GM19328 (cell line): ENCODE measurements at regions not wholly inside any gene's neighbourhood (a gene's known extent, or its start where the extent isn't known, plus 50 kb on each side); places are given as distances from the start of the nearest gene placed in this dataset.

Experiments
- ATAC-seq: cut with Tn5 transposase; IDR thresholded peaks from one replicate; pipeline ENCODE4 v1.9.1; 2021; ENCODE audit warnings: mild to moderate bottlenecking, moderate library complexity; ENCODE audit not compliant: unreplicated experiment

- ATAC-seq: no peak
Observed at GRCh38 chr7:18198868-18199267, 171.2 kb upstream of the PRPS1L1 start.

- no peak for ATAC-seq
Observed at GRCh38 chr7:18200266-18200665, 172.6 kb upstream of the PRPS1L1 start.

GRCh38 chr7:18200855-18201254 lies 173.2 kb upstream of the PRPS1L1 start:
- ATAC-seq: no peak

DNA sequence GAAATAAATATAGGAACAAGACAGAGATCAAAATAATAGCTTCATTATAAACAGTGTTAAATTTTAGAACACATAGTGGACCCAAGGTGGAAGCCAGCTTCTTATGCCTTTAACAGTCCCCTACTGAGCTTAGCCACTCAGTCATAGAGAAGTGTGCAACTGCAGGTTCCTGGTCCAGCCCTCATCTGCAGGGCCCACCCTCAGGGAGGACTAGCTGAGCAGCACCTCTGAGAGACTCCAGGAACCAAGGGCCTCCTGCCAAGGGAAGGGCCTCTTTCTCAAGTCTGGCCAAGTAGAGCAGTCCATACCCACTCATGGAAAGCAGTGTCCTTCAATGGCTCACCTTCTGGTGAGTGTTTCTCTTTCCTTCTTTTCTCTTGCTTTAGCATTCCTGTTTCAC lies 173.7 kb upstream of the PRPS1L1 start:
- ATAC-seq: no peak

DNA sequence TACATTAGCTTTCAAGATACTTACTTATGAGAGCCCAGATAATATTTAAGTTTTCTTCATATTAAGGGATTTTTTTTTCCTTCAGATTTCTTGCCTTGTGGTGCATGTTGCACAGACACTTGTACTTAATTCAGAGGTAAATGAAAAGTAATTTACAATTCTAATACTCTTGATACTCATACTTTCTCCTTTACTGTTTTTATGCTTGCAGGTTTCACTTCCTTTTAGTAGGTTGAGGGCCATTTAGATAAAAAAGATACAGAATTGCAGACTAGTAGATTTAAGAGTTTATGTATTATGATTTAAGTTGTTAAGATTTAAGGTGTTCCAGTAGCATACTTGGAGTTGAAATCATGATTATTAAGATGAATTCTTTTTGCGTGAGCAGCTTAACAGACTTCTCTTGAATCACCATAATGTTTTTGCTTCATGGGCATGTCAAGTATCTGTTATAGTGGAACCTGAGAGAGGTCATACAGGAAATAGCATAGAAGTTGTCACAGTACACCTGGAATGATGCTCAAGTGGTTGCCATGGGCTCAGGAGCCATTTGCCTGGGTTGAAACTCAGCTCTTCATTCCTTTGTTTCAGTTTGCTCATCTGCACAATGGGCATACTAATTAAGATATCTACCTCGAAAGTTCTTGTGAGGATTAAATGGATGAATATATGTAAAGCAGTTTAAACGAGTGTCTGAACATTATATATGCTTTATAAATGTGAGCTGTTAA lies 174.8 kb upstream of the PRPS1L1 start:
- ATAC-seq: no peak

- no peak for ATAC-seq
Observed at GRCh38 chr7:18206331-18206730, 178.7 kb upstream of the PRPS1L1 start.

DNA sequence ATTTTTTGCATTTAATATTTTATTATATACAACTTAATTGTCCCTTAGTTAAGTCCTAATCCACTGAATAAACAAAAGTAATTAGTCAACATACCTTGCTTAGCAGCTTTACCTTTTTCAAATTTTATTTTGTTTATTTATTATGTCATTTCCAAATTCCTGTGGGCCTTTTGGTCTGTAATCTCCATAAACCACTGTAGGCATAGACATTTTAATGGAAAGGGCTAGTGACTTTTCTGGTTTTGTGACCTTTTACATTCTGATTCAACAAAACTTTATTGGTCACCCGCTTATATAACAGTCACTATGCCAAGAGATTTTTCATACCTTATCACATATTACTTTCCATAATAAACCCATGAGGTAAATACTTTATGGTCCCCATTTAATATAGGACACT lies 181.3 kb upstream of the PRPS1L1 start:
- no peak for ATAC-seq

GRCh38 chr7:18210377-18210776 lies 182.7 kb upstream of the PRPS1L1 start:
- no peak for ATAC-seq

- no peak for ATAC-seq
Observed at GRCh38 chr7:18210788-18211187, 183.1 kb upstream of the PRPS1L1 start.

DNA sequence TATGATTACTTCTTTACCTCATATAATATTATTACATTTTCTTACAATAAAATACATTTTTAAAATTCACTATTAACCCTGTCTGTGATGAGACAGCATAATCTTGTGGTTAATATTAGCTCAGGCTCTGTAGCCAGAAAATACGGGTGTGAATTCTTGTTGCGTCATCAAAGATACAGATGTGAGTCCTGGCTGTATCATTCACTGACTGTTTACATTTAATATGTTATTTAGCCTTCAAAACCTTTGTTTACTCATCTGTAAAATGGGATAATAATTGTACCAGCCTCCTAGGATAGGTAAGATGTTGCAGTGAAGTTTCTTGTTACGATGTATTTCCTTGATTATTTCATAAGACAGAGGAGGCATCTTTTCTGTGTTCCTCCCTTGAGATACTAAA lies 184.7 kb upstream of the PRPS1L1 start:
- no peak for ATAC-seq

- ATAC-seq: no peak
Observed at GRCh38 chr7:18212758-18213157, 185.1 kb upstream of the PRPS1L1 start.

GRCh38 chr7:18213652-18214051 lies 186.0 kb upstream of the PRPS1L1 start:
- no peak for ATAC-seq

- no peak for ATAC-seq
Observed at GRCh38 chr7:18216270-18216669, 188.6 kb upstream of the PRPS1L1 start.

DNA sequence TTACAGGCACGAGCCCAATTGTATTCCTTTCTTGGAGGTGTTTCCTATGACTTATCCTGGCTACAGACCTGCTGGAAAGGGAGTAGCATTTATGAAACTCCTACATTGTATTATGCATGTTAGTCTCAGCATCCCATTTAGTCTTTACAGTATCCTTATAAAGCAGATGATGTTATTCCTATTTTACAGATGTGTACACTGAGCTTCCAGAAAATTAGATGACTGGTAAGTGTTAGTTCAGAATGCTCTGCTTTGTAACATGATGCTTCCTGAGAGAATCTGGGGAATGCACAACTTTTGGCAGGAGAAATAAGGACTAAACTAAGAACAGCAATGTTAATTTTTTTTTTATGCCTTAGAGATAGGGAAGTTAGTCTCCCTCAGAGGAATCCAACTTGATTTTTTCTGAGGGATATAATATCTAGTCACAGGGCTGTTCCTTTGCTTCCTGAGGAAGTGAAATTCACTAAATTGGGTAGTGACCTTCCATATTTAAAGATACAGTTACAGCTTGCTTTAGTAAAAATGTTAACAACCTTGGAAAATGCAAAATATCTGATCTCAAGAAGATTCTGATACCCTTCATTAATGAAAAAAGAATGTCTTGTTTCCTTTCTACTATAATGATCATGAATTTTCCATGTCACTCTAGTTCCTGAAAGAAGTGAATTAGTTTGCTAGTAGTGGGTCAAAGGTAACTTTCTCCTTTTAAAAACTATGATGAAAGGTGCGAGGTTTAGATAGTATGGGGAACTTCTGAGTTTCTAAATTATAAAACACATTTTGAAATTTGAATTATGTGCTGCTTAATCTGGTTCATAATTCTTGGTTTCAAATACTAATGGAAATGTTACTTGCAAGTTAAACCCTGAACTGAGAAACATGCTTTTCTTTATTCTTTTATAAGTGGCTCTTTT lies 194.0 kb upstream of the PRPS1L1 start:
- ATAC-seq: no peak

DNA sequence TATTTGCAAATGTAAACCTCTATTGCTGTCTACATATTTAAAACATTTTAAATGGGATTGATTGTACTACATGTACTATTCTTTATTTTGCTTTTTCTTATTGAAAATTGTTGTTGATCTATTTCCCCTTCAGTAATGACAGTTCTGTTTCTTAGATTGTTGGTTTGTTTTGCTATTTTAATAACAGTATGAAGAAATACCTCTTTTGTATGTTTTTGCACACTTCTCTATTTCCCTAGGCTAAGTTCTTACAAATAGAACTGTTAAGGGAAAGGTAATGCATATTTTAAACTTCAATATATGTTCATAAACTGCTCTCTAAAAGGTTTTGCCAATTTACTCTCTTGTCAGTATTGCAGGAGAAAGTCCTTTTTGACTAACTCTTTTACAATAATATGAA lies 195.0 kb upstream of the PRPS1L1 start:
- ATAC-seq: no peak

GRCh38 chr7:18224138-18224537 lies 196.5 kb upstream of the PRPS1L1 start:
- no peak for ATAC-seq

GRCh38 chr7:18225067-18225466 lies 197.4 kb upstream of the PRPS1L1 start:
- ATAC-seq: no peak

DNA sequence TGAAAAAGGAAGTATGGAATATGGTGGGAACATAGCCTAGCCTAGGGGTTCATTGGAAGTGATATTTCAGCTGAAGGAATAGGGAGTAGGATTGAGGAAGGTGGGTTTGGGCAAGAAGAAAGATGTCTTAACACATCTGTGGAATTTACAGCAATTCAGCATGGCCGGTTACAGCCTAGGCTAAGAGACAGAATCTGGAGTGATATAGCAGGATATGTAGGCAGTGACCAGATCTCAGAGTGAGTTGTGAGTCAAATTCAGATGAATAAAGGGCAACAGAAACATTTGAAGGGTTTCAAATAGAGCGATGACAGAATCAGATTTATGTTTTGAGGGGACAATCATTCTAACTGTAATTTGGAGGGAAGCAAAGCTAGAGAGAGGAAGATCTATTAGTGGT lies 199.0 kb upstream of the PRPS1L1 start:
- no peak for ATAC-seq

GRCh38 chr7:18228686-18229085 lies 201.0 kb upstream of the PRPS1L1 start:
- no peak for ATAC-seq

DNA sequence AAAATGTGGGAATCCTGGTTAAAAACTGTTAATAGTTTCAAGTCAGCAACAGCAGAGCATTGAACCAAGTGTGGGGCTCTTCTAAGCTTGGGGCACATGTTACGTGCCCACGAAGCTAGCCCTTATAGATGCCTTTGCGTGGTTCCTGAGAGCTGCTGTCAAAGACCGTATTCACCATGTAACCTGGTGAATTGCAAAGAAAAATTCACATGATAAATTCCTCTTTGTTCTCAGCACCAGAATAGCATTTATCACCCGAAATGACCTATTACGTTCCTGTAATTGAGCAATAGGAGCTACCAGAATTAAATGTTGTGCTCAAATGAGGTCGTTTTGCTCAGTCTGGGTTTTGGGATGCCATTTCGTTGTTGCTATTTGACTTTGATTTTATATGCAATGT lies 202.6 kb upstream of the PRPS1L1 start:
- no peak for ATAC-seq

DNA sequence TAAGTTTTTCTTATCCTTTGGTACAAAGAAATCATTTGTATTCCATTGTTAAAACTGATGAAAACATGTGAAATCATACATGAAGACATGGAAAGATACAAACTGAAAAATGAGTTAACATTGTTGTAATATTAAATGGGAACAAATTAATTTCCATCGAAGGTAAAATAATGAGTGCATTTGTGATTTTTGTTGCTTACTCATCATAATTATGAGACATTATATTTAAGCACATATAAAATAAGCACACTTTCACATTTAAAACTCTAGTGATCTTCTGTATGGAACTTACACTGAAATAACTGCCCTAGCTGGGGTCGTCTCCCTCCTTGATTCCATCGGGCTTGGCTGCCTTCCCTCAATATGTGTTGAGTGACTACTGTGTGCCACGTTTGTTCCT lies 204.2 kb upstream of the PRPS1L1 start:
- no peak for ATAC-seq

DNA sequence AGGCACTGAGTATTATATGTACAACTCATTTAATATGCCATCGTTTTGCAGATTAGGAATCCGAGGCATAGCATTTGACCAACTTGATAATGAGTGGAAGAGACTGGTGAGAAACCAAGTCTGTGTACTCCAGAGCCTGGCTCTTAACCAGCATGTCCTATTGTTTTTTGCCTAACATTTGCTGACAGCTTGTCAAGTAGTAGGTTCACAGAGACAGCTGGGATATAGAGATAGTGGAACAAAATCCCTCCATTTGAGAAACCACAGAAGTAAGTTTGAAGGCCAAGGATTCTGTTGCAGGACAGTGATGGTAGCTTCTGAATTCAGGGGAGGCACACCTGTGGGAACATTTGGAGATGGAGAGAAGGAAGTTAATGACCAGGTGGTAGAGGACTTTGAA lies 206.9 kb upstream of the PRPS1L1 start:
- ATAC-seq: no peak
